GM12872 (cell line): ENCODE measurements at regions not wholly inside any gene's neighbourhood (a gene's known extent, or its start where the extent isn't known, plus 50 kb on each side); places are given as distances from the start of the nearest gene placed in this dataset.
A peak's percentile ranks its signal among the peaks of the same experiment; 100 is the strongest.

Experiments
- TF ChIP-seq, protein P1 (sequence below): IDR thresholded peaks from 3 replicates; pipeline ENCODE4 v1.5.1; 2011; ENCODE audit warnings: low read depth, mild to moderate bottlenecking, low read length, moderate library complexity; ENCODE audit not compliant: insufficient read depth

DNA sequence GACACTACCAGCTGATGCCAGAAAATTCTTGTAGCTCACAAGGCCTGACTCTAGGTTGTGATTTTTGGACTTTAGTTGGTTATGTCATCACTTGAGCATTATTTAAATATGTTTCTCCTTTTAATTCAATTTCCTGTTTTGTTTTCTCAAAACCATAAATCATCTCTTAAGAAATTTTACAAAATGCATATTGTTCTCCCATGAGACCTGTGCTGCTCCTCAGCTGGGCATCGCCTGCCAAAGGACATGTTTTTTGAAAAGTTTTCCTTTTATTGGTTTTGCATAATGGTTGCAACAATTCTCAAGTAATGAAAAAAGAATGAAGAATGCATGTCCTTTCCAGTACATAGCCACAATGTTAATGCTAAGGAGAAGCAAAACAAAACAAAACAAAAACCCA is 204.7 kb upstream of the LYPLAL1 start:
- TF ChIP-seq, protein P1, sequence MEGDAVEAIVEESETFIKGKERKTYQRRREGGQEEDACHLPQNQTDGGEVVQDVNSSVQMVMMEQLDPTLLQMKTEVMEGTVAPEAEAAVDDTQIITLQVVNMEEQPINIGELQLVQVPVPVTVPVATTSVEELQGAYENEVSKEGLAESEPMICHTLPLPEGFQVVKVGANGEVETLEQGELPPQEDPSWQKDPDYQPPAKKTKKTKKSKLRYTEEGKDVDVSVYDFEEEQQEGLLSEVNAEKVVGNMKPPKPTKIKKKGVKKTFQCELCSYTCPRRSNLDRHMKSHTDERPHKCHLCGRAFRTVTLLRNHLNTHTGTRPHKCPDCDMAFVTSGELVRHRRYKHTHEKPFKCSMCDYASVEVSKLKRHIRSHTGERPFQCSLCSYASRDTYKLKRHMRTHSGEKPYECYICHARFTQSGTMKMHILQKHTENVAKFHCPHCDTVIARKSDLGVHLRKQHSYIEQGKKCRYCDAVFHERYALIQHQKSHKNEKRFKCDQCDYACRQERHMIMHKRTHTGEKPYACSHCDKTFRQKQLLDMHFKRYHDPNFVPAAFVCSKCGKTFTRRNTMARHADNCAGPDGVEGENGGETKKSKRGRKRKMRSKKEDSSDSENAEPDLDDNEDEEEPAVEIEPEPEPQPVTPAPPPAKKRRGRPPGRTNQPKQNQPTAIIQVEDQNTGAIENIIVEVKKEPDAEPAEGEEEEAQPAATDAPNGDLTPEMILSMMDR, result no peak

DNA sequence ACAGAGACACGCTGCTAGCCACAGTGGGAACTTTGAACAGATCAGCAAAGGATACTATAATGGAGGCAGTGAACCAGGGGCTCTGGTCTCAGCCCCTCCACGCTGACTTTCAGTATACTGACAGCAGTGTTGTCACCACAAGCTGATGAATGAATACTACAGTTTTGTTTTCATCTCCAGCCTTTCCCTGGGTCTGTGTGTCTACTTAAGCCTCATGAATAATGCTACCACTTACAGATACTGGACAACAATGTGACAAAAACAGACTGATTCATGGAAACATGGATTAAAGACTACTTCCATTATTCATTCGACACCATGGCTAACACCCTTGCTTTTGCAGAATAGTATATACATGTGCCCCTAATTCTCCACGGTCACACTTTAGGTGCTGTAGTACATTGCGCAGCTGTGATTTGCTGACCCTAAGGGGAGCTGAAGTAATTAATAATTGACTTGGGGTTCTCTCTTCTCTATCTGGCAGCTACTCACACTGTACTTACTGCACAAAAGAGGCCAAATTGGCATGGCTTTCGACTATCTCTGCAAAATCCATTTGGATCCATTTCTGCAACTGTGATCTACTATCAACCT is 203.2 kb upstream of the LYPLAL1 start:
- TF ChIP-seq, protein P1, result no peak

DNA sequence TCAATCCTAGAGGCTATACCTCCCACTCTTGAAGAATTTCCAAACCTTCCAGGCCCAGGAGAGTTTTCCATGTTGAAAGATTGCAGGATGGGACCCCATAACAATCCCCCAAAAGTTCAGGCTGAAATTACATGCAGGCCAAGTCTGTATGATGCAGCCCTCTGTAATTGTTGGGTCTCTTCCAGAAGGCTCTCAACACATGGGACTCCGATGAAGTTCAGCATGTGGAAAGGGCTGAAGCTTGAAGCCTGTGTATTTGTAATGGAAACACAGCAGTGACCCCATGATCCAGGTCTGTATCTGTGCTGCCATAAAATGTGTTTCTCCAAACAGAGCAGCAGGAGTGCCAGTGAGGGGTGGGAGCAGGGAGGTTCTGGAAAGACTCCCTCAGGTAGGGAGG is 202.5 kb upstream of the LYPLAL1 start:
- TF ChIP-seq, protein P1, result no peak

DNA sequence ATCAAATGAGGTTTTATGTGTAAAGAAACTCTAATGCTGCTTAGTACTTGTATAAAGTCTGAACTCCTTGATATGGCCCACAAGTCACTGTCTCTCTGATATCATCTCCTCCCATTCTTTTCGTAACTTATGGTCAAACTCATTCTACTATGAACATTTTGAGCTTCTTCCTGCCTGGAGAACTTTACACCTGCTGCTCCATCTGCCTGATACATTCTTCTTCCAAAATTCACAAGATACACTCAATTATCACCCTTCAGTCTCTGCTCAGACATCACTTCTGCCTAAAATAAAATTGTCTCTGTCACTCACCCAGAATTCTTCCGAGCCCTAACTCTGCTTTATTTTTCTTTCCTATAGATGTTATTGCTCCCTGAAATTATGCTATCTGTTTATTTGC is 192.8 kb upstream of the LYPLAL1 start:
- TF ChIP-seq, protein P1, result no peak

DNA sequence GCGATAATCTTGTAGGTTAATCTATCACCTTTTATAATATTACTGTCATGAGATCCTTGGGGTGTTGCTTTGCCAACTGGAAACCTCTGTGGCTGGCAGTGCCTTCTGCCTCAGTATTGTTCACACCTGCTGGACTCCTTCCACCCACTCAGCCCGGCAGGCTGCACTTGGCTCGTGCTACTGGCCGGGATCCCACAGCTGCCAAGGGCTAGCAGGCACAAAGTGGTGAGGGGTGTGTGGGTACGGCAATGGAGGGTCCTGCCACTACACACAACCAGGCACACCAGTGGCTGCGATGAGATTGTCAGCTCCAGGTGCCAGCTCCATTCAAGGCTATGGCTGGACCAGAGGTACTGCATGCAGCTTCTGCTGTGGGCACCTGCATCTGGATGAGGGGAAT is 191.2 kb upstream of the LYPLAL1 start:
- TF ChIP-seq, protein P1, result no peak

DNA sequence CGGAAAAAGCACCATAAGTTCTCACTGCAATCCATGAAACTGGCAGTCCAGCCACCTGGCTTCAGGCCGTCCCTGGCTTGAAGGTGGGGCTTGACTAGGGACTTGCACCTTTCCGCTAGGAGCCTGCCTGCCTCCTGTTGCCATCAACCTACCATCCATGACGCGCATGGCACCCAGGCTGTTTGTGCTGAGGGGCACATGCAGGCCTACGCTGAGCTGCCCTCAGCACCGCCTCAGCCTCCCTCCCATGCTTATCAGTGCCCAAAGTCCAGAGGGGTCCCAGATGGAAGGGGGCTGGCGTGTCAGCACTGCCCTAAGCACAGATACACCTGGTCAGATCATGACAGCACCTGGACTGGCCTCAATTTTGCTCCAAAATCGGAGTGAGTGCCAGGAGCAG is 190.2 kb upstream of the LYPLAL1 start:
- TF ChIP-seq, protein P1, result no peak

DNA sequence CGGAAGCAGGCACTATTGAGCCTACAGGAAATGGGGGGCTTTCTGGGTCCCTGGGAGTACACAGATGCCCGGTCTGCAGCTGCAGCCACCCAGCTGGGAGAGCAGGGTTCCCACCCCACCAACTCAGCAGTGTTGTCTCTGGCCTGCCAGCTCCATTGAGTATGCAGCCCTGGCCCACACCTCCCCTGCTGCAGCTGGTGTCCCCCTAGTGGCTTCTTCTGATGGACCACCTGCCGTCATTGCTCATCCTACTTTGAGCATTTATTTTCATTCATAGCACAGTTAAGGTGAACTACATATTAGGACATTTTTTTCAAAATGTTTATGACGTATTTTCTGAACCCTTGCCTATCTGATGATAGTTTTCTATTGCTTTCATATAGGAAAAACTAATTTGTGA is 189.8 kb upstream of the LYPLAL1 start:
- TF ChIP-seq, protein P1, result peak; percentile 49; the same call in 2 of the 3 replicates
